ENCODE measurements at regions not wholly inside any gene's neighbourhood (a gene's known extent, or its start where the extent isn't known, plus 50 kb on each side); places are given as distances from the start of the nearest gene placed in this dataset.

DNA sequence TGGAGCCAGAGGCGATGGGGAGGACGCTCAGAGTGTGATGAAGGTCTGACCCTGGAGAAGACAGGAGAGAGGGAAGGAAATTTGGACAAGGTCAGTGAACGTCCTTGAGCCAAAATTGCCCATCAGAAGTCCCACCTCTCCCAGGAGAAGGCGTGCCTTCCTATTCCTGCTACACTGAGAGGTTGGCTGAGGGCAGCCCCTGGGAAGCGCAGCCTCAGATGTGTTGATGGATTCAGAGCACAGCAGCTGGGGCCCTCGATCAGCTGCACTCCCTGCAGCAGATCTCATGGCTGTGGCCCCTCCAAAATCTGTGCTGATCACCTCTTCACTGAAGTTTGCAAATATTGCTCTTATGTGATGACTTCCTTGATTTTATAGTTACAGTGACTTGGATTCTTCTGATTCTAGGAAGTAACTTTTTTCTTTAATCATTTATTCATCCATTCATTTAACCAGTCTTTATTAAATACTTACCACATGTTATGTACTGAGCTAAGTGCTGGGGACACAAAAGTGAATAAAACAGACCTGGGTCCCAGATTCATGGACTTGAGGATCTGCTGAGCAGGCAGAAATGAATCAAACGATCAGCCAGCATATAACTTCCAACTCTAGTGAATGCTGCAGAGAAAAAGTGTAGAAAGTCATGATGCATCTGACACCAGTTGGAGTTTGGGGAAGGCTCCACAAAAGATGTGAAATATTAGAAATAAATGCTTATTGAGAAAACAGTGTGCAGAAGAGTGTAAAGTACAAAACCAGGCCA, 69.6 kb upstream of the ARMC2 start:
- no peak for DNase-seq (ENCODE audit: low spot score)

DNA sequence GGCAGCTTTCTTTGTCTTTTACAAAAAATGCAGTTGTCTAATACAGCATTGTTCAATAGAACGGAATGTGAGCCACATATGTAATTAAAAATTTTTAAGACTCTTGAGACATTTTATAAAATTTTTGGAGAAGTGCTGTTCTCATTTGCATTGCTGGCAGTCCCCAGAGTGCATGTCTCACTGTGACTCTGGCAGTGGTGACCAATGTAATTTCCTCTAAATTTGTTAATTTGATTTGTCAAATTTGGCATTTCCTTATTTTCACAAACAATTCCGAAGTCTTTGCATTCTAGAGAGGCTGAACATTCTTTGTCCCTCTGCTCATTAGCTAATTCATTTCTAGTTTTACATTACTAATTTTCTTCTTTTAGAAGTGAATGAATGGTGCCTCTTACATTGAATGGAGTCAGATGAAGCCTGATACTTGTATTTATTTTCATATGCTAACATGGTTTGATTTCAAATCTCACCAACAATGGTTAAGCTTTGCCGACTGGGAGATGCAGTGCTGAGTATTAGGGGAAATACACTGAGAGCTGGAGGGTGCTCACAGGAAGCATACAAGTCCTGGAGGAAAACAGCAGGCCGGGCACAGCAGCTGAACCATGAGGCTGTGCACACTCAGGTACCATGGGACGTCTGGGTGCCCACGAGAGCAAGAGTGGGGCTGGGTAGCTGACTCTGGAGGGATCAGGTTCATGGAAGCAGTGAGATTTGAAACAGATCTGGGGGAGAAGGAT, 68.5 kb upstream of the ARMC2 start:
- no peak for DNase-seq (ENCODE audit: low spot score)

DNA sequence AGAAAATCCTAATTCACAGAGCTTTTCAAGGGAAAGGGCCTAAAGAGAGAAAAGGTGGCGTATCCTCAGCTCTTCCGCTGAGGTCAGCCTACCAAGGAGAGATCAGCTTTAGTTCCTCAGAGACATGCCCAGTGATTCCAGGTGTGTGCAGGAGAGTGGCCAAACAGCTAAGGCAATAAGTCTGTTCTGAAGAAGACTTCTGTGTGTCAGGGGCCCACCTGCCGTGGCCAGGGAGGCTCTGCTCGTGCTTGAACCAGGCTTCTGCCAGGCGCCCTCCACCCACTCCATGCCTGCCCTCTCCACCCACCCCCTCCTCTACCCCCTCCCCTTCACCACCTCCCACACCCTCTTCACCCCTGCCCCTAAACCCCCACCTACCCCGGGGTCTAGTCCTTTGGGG, 67.4 kb upstream of the ARMC2 start:
- no peak for DNase-seq (ENCODE audit: low spot score)

DNA sequence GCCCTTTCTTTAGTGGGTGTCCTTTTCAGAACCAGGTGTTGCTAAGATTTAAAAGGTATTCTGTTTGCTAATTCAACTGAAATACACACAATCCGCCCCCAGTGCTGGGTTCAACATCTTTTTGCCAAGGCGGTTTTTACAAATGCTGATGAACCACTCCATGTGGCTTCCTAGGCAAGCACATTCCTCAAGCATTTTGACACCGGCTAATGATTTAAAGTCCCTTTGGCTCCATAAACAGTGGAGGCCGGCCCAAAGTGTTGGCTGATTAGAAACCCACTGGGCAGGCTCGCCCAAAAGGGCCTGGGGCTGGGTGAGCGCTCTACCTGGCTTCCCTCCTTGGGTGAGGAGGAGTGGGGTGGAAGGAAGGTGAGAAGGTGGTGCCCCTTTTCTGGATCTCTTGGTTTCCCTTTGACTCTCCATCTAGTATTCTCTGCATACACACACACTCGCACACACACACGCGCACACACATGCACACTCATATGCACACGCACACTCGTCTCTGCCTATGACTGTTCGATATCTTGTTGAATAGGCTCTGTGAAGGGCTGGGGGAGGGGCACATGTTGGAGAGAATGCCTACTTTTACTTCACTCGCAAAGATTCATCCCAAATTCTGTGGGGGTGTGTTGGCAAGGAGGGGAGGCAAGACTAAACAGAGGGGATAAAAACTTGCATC, 66.7 kb upstream of the ARMC2 start:
- DNase-seq (ENCODE audit: low spot score): no peak

DNA sequence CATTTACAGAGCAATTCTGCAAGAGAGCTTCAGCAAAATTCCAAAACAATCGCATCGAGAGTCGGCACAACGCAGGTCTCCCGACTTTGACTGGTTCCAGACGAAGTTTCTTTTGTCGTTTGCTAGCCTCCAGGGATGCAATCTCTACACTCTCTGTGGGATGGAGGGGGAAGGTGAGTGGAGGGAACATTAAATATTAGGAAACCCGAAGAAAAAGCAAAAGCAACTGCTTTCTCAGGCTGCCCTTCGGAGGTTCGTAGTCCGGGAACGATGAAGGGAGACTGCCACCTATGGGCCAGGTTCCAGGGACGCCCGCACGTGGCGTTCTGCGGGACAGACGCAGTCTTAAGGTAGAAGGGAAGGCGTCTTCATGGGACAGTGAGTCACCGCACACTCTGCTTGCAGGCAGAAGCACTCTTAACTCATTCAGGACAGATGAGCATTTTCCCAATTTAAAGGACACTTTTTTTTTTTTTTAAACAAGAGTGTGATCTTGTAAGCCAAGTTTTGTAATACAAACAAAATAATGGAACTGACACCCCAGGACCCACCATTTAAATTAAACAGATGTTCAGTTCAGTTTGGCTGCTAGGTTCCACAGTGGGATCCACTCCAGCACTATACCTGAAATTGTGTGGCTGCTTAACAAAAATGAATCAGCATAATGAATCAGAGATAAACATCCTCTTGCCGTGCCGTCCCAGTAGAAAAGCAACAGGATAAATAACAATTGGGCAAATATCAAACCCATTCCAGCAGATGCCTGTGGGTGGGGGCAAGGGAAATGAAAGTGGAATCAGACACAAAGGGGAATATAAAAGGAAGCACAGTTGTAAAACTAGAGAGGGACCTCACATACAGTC, 65.8 kb upstream of the ARMC2 start:
- DNase-seq (ENCODE audit: low spot score): peak; percentile 76

DNA sequence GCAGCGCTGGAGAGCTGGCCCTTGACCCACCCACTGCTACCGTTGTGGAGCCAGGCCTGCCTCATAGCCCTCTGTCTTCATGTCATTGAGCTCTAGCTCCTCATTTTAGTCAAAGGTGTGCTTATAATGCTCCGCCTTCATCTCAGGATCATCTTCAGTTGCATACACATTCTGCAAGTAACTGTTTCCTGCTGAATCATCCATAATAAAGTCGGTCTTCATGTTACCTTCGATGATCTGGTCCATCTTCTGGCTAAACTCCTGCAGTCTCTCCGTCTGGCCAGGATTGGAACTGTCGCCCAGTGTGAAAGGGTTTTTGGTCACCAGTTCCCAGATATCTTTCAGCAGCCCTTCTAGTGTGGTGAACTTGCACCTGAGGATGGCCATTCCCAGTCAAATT, 62.6 kb upstream of the ARMC2 start:
- DNase-seq (ENCODE audit: low spot score): no peak

DNA sequence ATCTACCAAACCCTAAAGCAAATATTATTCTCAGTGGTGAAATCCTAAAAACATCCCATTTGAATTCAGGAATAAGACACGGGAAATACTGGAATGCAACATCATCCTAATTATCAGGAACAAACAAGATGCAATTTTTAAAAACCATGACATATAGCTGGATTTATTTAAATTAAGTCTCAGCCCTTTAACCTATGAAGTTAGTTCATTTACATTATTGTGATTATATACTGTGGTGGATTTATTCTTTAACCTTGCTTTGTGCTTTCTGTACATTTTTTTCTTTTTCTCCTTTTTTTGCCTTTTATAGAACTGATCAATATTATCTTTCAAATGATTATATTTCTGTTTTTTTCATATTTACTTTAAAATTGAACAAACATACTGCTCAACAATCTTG, 59.8 kb upstream of the ARMC2 start:
- no peak for DNase-seq (ENCODE audit: low spot score)

DNA sequence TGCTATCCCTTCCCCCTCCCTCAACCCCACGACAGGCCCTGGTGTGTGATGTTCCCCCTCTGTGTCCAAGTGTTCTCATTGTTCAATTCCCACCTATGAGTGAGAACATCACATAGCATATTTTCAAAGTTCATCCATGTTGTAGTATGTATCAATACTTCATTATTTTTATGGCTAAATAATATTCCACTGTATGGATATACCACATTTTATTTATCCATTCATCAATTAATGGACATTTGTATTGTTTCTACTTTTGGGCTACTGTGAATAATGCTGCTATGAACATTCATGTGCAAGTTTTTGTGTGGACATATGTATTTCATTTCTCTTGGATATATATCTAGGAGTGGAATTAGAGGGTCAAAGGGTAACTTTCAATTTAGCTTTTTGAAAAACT, 58.7 kb upstream of the ARMC2 start:
- no peak for DNase-seq (ENCODE audit: low spot score)

DNA sequence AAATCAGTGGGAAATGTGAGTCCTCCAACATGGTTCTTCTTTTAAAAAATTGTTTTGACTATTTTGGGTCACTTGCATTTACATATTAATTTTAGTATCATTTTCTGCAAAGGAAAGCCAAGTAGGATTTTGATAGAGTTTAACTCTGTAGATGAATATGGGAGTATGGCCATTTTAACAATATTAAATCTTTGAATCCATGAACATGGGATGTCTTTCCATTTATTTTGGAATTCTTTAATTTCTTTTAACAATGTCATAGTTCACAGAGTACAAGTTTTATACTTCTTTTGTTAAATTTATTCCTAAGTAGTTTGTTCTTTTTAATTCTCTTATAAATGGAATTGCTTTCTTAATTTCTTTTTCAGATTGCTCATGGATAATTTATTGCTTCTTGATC, 56.5 kb upstream of the ARMC2 start:
- DNase-seq (ENCODE audit: low spot score): no peak

DNA sequence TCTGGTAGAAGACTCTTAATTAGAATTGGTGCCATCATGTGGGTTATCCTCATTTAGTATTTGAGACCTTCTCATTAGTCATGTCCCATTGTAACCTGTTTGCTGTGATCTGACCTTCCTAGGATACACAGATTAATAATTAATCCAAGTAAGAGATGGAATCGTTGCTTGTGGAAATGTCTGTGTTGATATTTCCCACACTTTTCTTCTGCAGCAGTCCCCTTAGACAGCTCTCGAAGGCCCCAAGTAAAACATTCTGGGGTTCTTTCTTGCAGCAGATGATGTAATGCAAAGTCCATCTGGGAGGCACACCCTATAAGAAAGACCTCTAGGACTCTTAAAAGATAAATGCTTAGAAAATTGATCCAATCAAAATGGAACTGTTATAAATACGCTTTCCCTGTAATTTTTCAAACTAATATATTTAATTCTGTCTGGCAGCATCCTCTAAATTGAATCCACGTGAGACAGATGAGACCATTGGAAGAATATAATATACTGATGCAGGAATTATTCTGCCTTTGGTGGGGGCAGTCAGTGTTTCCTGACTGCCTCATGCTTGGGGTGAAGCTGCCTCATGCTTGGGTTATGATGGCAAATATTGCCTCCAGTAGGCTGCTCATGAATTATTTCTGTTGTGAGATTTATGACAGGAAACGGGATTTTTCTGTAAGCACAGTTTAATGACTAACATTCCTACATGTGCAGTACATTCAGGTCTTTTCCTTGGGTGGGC, 54.5 kb upstream of the ARMC2 start:
- no peak for DNase-seq (ENCODE audit: low spot score)

DNA sequence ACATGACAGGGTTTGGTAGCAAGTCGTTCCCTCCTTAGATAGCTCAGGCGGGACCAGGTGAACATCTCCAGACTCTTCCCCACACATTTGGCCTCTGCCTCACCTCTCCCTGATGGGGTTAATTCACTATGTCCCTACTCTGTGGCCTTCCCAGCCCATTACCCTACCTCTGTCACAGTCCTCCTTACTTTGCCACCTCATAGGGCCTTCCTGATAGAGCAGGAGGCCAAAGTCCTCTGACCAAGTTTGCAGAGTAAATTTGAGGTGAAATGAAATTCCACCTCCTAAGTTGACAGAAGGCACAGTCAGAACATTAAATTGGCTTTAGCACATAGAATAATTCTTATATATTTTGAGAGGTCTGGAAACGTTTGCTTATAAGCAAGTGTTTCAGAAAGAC, 53.1 kb upstream of the ARMC2 start:
- no peak for DNase-seq (ENCODE audit: low spot score)

DNA sequence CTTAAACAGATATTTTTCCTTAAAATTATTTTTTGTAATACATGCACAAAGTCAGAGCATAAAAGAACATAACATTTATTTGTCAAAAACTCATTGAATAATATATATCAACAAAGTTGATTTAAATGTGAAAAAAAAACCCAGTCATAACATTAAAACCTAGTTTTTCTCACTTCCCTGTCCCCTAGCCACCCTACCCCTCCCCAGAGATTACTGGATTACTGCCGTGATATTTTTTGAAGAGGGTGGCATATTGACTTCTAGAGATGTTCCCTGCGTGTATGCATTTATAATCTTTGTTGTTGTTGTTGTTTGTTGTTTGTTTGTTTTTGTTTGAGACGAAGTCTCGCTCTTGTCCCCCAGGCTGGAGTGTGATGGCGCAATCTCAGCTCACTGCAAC, 52.4 kb upstream of the ARMC2 start:
- no peak for DNase-seq (ENCODE audit: low spot score)

DNA sequence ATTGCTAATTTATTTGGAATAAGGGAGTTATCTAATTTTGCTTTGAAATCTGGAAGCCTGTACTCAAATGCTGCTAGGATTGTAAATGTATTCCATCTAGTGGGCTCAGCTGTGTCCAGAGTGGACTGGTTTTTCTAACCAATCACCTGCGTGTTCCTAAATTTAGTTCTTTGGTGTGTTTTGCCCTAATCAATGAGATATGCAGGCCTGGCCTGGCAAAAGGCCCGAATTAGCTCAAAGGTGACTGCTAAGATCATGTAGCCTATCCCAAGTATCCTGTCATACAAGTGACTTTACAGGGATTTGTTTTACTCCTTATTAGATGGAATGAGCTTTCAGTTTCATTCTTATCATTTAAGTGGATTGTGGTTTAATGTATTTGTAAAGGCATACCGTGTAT, 51.3 kb upstream of the ARMC2 start:
- DNase-seq (ENCODE audit: low spot score): no peak

DNA sequence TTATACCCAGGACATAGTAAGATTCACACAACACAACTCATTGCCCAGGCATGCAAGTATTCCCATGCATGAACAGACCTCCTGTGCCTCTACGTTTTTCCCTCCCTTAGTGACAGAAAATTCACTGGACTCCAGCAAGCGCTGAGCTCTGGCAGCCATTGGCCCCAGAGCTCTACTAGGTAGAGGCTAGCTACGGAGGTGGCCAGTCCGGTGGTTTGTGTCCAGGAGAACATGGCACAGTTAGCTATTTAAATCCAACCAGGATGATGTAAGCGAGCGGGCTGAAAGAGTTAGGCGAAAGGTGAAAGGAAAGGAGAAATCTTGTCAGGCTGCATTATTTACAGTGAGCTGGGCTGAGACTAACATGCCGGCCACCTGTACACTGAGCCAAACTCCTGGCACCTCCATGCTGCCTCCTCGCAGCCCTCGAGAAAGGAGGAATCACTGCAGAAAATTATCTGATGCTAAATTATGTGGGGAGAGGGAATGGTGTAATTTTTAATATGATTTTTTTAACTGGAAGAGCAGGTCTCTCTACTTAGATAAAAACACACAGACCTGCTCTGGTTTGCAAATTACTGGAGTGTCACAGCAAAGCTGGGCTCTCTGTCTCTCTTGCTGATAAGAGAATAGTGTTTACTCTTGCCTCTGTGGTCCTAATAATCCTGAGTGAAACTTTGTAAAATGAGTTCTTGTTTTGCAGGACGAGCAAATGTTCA, 50.1 kb upstream of the ARMC2 start:
- no peak for DNase-seq (ENCODE audit: low spot score)
